SIG-M5 (cell line): ENCODE measurements at regions not wholly inside any gene's neighbourhood (a gene's known extent, or its start where the extent isn't known, plus 50 kb on each side); places are given as distances from the start of the nearest gene placed in this dataset.

Source experiments
- DNase-seq: peaks from one replicate; lab custom pipeline; 2025; lab: John Stamatoyannopoulos, UW

GRCh38 chr9:84393266-84393950 is 52.9 kb upstream of the SLC28A3 start:
- no peak for DNase-seq

- DNase-seq: no peak
Measured at GRCh38 chr9:84394036-84394435, 53.5 kb upstream of the SLC28A3 start.

DNA sequence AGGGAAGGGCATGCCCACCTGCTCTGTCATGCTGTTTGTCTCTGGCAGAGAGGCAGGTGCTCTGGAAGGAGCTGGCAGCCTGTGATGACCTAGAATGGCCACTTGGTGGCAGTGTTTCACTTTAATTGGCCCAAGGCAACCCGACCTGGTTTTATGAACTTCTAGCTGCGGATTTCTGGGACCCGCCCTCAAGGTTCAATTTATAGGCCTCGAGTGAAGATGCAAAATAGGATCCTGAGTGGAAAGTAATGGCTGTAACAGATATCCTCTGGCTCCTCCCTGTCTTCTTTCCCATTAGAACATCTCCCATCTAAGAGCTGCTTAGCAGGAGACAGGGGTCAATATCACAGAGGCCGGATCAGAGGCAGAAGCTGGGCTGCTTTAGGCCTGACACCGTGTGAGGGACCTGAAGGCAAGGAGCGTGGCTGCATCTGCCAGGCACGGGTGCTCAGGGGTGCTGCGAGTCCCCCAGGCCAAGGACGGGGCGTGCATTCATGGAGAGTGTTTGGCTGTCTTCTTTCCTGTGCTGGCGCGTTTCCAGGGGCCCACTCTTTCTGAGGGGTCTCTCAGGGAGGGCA is 56.7 kb upstream of the SLC28A3 start:
- DNase-seq: no peak

GRCh38 chr9:84397822-84398221 is 57.3 kb upstream of the SLC28A3 start:
- no peak for DNase-seq

DNA sequence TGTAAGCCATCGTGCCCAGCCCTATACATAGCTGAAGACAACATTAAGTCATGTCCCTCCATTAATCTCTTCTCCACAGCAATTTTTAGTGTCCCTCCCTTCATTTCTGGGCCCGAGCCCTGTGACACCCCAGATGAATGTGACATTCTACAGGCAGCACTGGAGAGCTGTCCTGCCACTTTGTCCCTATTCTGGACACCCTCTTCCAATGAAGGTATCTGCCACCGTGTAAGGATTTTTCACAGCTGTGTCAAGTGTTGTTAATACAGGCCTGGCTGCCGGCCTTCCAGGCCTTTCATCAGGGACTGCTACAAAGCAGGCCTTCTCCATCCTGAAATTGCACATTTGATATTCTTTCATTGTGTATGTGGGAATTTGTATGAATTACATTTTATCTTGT is 62.0 kb upstream of the SLC28A3 start:
- DNase-seq: no peak

GRCh38 chr9:84403288-84403687 is 62.7 kb upstream of the SLC28A3 start:
- no peak for DNase-seq

DNA sequence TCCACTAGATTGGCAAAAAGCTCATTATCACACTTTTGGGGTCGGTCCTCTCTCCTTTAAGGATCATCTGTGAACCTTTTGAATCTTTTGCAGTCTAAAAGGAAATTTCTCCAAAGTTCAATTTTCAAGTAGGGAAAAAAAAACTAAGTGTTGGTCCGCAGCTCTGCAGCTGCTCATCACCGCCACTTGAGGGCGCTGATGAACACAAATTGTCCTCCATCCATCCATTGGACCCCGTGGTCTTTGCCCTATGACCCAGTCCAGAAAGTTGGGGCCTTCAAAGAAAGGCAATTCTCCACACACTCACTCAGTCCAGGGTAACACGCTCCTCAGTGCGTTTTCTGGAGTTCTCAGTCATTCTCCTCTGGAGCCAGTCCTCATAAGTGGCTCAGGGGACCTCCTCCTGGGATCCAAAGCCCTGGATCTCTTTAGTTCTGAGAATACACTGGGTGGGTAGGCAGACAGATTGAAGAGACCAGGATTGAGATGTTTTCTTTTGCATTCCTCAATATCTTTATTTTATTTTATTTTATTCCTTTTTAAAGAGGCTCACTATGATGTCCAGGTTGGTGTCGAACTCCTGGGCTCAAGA is 63.6 kb upstream of the SLC28A3 start:
- no peak for DNase-seq

DNA sequence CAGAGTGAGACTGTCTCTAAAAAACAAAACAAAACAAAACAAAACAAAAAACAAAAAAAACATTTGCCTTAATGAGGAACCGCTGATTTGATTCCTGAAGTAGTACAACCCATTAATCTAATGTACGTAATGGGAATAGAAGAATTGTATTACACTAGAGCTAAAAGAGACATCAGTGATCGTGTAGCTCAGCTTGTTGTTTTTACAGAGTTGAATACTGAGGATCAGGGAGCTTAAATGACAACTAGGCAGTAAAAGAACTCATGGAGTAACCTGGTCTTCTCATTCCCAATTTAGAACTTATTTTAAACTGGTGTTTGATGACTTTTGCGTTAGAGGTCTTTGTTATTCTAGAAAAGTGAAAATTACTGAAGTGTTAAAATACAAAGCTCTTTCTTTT is 65.1 kb upstream of the SLC28A3 start:
- no peak for DNase-seq

- no peak for DNase-seq
Measured at GRCh38 chr9:84408416-84408815, 67.9 kb upstream of the SLC28A3 start.

DNA sequence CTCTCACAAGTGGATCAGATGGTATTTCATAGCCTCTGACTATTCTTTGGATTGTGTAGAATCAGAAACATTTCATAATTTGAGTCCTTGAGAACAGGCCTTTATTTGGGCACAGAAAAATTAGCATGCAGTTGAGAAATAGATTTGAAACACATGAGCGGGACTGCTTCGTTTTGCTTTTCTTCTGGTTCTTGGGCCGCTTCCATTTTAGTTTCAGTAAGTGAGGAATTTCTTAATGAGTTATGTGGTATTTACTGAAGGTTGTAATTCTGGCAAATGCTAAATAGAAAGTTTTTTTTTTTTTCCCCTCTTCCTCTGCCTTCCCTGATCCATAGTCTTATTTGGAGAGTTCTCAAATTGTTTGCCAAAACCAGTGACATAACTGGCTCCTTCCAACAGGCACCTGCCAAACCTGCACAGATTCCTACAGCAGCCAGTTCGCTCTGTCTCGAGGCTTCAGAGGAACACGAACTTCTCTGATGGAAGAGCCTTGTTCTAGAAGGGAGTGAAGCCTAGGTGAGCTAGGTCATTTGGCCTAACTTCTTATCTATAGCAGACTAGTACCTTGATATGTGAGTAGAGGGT is 71.2 kb upstream of the SLC28A3 start:
- no peak for DNase-seq

GRCh38 chr9:84412654-84413053 is 72.1 kb upstream of the SLC28A3 start:
- no peak for DNase-seq

- no peak for DNase-seq
Measured at GRCh38 chr9:84413301-84413700, 72.7 kb upstream of the SLC28A3 start.

DNA sequence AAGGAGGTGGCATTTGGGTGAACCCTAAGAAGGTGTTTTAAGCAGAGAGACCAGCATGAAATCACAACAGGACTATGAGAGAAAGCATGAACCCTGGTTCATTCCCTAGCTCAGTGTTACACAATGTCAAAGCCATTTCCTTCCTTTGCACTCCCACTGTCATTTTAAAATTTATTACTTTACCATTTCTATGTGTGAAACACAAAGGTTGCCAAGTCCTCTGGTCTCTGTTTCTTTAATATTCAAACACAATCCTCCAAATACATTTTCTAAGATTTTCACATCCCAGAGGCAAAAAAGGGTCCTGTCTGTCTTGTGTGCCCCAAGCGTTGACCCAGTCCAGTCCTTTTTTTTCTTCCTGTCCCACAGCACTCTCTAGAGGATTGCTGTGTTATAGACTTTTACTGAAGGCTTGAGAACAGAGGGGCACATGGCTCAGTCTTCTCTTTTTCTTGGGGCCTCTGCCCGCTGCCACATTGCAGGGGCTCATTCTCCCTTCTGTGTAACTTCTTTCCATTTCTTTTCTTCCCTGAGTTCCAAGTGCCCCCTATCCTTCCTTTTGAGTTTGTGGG is 78.6 kb upstream of the SLC28A3 start:
- DNase-seq: no peak

- DNase-seq: no peak
Measured at GRCh38 chr9:84424931-84425330, 84.4 kb upstream of the SLC28A3 start.

DNA sequence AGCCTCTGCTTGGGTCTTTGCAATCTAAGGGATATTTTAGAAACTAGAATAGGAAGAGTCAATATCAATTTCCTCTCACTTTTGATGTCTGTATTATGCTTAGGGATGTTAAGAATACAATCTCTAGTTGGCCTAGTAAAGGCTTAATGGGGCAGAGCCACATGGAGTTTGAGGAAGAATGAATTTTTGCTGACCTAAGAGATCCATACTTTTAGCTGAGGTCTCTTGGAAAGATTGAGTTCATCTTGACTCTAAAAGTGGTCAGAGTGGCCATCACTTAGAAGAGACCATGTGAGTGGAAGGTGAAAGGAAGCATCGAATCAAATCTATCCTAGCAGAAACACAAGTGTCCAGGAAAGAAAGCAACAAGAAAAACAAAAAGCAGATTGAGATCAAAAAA is 92.2 kb upstream of the SLC28A3 start:
- no peak for DNase-seq

DNA sequence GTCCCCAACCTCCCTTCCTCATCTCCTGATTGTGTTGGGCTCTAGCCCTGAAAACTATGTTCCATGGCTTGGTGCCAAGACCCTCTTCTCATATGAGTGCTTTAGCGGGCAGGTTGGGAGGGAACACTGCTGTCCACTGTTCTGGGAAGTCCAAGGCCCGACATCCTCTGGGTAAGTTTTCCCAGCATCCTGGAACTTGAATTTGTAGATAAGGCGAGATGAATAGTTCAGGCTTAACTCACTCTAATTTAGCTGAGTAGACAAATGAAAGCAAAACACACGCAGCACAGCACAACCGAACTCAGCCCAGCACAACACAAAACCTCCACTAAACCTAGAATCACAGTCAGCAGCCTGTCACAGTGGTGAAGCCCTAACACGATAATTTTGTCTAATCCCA is 95.3 kb upstream of the SLC28A3 start:
- no peak for DNase-seq

DNA sequence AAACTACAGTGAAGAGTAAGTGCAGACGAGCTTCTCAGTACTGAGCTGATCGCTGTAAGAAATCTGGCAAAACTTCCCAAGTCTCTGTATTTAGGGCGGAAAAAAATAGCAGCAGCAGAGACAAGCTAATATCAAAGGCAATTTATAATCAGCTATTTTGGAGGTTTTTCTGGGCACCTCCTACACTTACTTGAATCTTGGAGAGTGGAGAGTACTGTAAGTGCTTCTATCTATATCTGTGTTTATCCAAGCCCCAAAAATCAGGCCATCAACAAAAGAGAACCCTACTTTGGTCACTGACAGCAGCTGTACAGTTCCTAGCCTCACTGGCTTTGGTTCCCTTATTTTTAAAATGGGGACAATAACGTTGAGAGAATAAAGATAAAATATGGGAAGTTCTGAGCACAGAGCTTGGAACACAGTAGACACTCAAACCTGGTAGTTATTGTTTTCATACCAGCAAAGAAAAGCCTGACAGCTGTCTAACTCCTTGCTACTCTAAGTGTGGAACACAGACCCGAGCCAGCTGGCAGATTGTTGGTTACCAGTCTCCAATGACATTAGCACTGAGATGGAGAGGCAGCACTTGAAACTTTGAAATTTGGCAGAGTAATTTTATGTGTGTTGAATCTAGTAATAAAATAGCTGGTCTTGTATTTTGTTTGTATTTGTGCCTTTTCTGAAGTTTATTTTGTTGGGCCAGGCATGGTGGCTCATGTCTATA is 96.0 kb upstream of the SLC28A3 start:
- DNase-seq: no peak

DNA sequence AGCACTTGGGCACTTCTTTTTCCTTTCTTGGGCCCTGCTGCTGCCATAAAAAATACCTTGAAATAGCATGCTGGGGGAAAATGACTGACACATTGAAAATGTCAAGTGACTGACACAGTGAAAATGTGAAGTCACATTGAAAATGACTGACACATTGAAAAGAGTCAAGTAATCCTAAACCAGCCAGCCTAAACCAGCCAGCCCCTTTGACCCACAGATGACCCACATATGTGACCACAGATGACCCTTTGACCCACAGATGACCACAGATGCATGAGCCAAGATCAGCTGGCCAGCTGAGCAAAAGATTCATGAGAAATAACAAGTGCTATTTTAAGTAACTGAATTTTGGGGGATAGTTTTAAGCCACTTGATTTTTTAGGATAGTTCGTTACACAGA is 97.8 kb upstream of the SLC28A3 start:
- DNase-seq: no peak

DNA sequence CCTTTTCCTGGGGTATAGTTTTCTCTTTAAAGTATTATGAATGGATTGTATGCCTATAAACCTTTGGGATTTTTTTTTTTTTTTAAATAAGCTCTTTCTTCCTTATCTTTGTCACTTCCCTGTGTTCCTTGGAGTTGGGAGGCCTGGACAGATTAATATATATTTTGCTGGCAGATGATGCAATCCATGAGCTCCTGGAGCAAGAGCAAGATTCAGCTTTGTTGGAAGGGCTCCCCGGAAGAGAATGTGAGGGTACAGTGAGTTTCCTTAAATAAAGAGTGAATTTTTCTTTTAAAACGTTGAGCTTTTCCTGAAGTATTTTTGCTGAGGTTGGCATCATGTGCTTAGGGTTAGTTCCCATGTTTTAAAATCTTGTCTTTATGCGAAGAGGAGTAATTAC is 98.7 kb upstream of the SLC28A3 start:
- no peak for DNase-seq

DNA sequence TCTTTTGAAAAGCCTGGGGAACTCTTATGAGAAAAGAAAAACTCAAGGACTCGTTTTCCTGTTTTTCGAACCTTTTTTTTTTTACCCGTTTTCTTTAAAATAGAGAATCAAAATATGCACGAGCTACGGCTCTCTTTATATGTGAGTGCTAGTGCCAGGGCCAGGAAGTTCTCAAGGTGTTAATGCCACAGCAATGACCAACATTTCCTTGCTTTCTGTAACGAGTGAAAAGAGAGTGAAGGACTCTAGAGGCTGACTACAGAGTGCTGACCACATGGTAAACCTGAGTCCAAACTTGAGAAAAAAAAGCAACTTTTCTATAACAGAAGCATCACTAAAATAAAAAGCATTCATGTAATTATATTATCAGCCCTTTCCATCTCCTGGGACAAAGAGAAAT is 102.2 kb upstream of the SLC28A3 start:
- DNase-seq: no peak

GRCh38 chr9:84445737-84446136 is 105.2 kb upstream of the SLC28A3 start:
- no peak for DNase-seq

GRCh38 chr9:84447305-84447704 is 106.7 kb upstream of the SLC28A3 start:
- no peak for DNase-seq
